GM13977 (cell line): ENCODE measurements at regions not wholly inside any gene's neighbourhood (a gene's known extent, or its start where the extent isn't known, plus 50 kb on each side); places are given as distances from the start of the nearest gene placed in this dataset.

Experiments
- DNase-seq: peaks from one replicate; pipeline ENCODE4 v3.0.0; 2012; ENCODE audit warnings: low spot score
- in situ Hi-C: fragments of 300-500 bp; cut with MboI; formaldehyde crosslinking; loops from one replicate; pipeline ENCODE4 v1.12.0; 2022; ENCODE audit warnings: low sequenced_read_pairs, low pct_unique_long_range_greater_than_20kb, mixed read lengths, inconsistent platforms; ENCODE audit not compliant: unreplicated experiment
- TF ChIP-seq, protein P1 (sequence below): IDR thresholded peaks from 2 replicates; pipeline ENCODE4 v1.5.1; 2012; ENCODE audit warnings: mild to moderate bottlenecking, control low read depth; ENCODE audit not compliant: insufficient read depth; ENCODE audit errors: extremely low read depth, missing control alignments

DNA sequence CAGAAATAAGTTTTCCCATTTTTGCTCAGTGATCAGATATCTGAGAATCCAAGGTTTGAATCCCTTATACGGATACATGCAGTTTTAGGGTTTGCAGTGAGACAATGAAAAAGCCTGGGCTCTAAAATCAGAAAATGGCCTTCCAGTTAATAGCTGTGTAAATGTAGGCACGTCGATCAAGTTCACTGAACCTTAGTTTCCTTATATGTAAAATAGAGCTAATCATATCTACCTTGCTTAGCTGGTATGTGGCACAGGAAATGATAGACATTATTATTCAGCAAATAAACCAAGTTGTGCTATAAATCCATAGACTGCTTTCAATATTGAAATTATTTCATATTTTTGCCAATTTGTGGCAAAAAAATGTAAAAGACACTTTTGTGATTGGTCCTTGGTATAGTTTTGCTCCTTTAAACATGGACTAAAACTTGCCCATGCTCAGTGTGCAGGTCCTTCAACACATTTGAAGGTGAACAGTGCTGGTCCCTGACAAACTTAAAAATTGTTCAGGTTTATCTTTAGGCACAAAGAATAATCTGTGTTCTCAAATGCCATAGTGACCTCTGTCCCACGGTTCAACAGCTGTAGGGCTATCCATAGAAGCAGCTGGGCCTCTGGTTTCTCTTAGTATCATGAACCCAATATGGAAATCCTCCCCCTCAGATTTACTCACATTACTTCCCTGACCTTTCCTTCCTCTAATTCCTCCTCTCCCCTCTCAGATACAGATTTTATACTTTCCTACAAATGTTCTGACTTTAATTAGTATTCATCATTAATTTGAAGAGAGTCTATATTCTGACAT is 51.0 kb downstream of the CCDC54 start:
- no peak for DNase-seq
- TF ChIP-seq, protein P1, sequence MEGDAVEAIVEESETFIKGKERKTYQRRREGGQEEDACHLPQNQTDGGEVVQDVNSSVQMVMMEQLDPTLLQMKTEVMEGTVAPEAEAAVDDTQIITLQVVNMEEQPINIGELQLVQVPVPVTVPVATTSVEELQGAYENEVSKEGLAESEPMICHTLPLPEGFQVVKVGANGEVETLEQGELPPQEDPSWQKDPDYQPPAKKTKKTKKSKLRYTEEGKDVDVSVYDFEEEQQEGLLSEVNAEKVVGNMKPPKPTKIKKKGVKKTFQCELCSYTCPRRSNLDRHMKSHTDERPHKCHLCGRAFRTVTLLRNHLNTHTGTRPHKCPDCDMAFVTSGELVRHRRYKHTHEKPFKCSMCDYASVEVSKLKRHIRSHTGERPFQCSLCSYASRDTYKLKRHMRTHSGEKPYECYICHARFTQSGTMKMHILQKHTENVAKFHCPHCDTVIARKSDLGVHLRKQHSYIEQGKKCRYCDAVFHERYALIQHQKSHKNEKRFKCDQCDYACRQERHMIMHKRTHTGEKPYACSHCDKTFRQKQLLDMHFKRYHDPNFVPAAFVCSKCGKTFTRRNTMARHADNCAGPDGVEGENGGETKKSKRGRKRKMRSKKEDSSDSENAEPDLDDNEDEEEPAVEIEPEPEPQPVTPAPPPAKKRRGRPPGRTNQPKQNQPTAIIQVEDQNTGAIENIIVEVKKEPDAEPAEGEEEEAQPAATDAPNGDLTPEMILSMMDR: no peak
- in situ Hi-C loops: no loop called here

DNA sequence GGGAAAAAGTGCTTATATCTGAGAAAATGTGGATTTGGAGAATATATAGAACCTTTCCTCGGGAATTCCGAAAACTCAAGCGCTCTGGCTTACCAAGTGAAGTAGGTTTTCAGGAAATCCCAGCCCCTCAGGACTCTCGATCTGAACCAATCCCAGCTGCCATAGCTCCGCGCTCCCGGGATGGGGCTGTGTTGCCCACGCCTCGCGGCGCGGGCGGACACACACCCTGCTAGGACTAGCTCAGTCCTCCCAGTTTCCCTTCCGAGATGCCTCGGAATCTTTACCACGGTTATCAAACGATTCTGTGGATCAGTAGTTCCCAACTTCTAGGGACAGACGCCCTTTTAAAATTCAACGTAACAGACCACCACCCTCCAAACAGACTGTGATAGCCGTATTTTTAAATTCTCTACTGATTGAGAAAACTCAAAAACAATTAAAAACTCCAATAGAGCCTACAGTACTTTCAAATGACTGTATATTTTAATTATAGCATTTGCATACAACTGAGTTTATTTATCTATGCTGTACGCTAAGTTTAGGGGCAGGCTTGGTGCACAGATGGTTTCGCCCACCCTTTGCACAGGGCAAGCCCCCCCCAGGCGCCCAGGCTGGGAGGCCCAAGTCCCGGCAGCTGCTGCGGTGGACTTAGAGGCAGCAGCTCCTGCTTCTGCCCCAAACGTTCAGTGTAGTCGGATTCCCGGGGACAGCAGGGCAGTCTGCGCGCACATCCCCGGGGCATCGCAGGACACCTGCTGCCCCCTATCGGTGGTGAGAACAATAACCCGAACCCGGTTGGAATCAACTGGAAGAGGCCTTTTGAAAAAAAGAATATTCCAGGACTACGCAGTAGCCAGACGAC is 52.3 kb downstream of the CCDC54 start:
- peak; percentile 80 for DNase-seq
- in situ Hi-C loops: no loop called here
- TF ChIP-seq, protein P1: peak; percentile 85

DNA sequence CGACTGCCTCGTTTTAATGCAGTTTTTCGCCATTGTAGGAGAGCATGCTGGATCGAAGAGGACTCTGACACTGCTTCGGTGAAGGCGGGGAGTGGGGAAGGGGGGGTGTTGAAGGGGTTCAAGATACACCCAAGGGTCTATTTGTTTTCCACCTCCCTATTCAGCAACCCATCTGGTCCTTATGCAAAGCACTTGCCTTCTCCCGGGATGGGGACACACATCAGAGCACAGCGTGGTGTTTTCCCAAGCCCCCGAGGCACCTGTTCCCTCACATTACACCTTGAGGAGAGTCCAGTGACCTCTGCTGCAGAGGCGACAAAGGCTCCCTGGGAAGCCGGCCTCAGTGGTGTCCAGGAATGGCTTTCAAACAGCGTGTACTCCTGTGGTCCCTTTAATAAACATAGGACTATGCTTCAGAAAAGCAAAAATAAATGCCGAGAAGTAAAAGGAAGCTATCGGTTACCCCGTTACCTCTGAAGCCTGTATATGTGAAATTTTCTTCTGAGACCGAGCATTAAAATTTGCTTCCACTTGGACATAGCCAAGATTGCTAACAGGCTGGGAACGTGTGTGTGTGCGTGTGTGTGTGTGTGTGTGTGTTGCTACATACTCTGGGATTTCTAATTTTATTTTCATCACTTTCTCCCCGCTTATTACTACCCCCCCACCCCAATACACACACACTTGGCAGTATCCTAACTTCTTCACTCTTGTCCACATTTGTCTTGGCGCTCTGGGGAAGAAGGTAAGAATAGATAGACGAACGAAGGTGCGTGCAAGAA is 53.2 kb downstream of the CCDC54 start:
- in situ Hi-C loops: no loop called here
- peak; percentile 25 for DNase-seq

DNA sequence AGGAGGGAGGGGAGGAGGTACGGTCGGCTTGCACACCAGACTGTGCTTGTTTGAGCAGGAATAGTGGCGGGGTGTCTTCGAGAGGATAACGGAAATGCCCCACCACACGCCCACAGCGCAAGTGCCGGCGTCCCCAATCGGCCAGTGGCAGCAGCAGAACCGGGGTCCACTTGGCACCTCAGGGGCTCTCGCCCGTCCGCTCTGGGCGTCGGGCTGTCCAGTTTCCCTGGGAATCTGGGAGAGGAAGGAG is 53.7 kb downstream of the CCDC54 start:
- DNase-seq: peak; percentile 41
- in situ Hi-C loops: no loop called here

More for the DNA sequence above, 53.2 kb downstream of the CCDC54 start:
- TF ChIP-seq, protein P1: no peak

DNA sequence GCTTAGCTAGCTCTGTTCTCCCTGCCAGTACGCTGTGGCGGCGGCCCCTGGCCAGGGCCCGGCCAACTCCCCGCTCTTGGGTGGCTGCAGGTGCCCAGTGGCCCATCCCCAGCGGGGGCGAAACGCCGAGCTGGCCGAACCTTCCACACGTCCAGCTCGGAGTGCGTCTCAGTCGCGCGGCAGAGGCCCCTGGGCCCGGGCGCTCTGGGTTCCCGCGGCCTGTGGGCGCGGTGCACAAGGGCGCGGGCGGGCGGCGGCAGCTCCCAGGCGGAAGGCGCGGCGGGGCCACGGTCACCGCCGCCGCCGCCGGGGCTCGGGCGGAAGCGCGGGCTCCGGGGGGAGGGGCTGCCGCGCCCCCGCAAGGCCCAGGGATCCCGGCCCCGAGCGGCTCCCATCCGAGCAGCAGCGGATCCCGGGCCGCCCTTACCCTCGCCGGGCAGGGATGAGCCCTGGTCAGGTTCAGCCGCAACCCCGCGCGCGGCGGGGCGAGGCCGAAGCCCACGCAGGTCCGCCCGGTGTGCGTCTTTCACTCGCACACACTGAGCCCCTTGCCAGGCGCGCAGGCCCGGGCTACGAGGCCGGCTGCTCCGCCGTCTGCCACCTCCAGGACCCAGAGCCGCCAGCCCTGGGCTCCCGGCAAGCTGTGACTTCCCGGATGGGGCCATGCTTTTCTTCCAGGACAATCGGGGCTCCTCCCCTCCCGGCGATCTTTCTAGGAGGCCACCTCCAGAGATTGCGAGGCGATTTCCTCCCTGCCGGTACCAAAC is 54.2 kb downstream of the CCDC54 start:
- in situ Hi-C loops: no loop called here
- DNase-seq: peak; percentile 68
- TF ChIP-seq, protein P1: no peak

More for the DNA sequence above, 53.7 kb downstream of the CCDC54 start:
- TF ChIP-seq, protein P1: no peak

DNA sequence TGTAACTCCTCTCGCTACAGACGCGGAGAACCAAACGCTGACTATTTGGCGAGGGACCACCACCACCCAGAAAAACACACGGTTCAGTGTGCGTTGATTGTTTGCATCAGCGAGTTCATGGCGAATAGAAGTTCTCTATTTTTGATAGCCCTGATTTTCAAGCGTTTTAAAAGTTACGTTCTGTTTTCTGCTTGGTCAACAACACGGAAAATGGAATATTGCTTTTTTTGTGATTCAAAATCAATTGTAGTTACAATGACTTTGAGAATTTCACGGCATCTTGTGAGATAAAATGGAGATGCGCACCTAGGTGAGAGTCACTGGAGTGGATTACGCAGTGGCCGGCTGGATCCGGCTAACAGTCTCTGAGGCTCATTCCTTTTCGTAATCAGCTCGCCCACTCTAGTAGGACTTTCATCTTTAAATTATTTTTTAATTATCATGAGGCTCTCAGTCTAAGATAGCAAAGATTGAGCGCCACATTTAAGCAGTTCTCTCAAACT is 54.8 kb downstream of the CCDC54 start:
- in situ Hi-C loops: no loop called here
- no peak for DNase-seq
- TF ChIP-seq, protein P1: no peak
